Upper lobe of left lung (tissue), 6 donors: ENCODE measurements at regions not wholly inside any gene's neighbourhood (a gene's known extent, or its start where the extent isn't known, plus 50 kb on each side); places are given as distances from the start of the nearest gene placed in this dataset.
"Not testable (repeated sequence)": the region's sequence is repeated elsewhere in the genome, so short reads cannot be mapped to it uniquely, and the experiment has no call there.

Experiments
- ATAC-seq, 2 donors: fragments of 200-7000 bp; cut with Tn5 transposase; one replicate each; pipeline ENCODE4 v1.9.1; 2022; ENCODE audit warnings: mild to moderate bottlenecking in 2 of 2, moderate library complexity in 2 of 2; ENCODE audit not compliant: low FRiP score in 2 of 2
- DNase-seq, 2 donors: peaks; one replicate each; pipeline ENCODE4 v3.0.0-alpha.2; 2019 to 2020
- H3K27ac ChIP-seq, 4 donors: fragments of 200-600 bp; sonication (generic); one replicate each; pipeline ENCODE4 v1.5.1; 2016 to 2019
- H3K27me3 ChIP-seq, 4 donors: fragments of 200-600 bp; sonication (generic); one replicate each; pipeline ENCODE4 v1.5.1; 2017 to 2019
- H3K36me3 ChIP-seq, 4 donors: fragments of 200-600 bp; sonication (generic); one replicate each; pipeline ENCODE4 v1.5.1; 2016 to 2019
- H3K4me1 ChIP-seq, 4 donors: fragments of 200-600 bp; sonication (generic); one replicate each; pipeline ENCODE4 v1.5.1; 2018 to 2019
- H3K4me3 ChIP-seq, 4 donors: fragments of 200-600 bp; sonication (generic); one replicate each; pipeline ENCODE4 v1.5.1; 2017 to 2019; ENCODE audit warnings: mild to moderate bottlenecking in 2 of 4, moderate library complexity in 1 of 4
- H3K9me3 ChIP-seq, 4 donors: fragments of 200-600 bp; sonication (generic); one replicate each; pipeline ENCODE4 v1.5.1; 2018 to 2019
- CTCF ChIP-seq, 6 experiments: fragments of 450-650 bp in 4 of 6; fragments of 200-600 bp in 2 of 6; sonication (generic) in 2 of 6; IDR thresholded peaks; one replicate each; pipeline ENCODE4 v1.5.1; 2016 to 2019; ENCODE audit warnings: antibody characterized with exemption in 6 of 6
- EP300 ChIP-seq, 4 donors: sonication (generic); formaldehyde crosslinking; IDR thresholded peaks; one replicate each; pipeline ENCODE4 v1.5.1; 2017; ENCODE audit warnings: antibody characterized with exemption in 4 of 4, control low read depth in 2 of 4
- POLR2A ChIP-seq, 4 donors: fragments of 450-650 bp; IDR thresholded peaks; one replicate each; pipeline ENCODE4 v1.5.1; 2016 to 2017; ENCODE audit warnings: antibody characterized with exemption in 4 of 4, mild to moderate bottlenecking in 2 of 4
- POLR2AphosphoS5 ChIP-seq, 2 donors: sonication (generic); formaldehyde crosslinking; IDR thresholded peaks; one replicate each; pipeline ENCODE4 v1.5.1; 2017; ENCODE audit warnings: antibody characterized with exemption in 2 of 2
- WGBS, 2 donors: methylation state at CpG; one replicate each; pipeline ENCODE4 v1.1.5; 2017 to 2018; 5-methylcytosine and 5-hydroxymethylcytosine counted together
- donor health status: DM: no; HTN: no; CAD: no; lungs with moderate emphysema.
- donor health status: DM: no; HTN: yes; CAD: no; lungs with severe emphysema.

GRCh38 chr1:118558933-118559332, 373.9 kb upstream of the SPAG17 start:
- Histone ChIP-seq H3K9me3 (no peaks in the 10 kb centered on the region), H3K4me3 (no peak overlapping the region), H3K27ac (no peak overlapping the region), H3K4me1 (no peaks in the 10 kb centered on the region), H3K27me3 (no peaks in the 10 kb centered on the region), H3K36me3 (no peaks in the 10 kb centered on the region)
- DNase-seq (no peak), ATAC-seq (no peak)
- 71 to 82% methylated on average over 3 of the region's 3 CpGs for WGBS, 2 donors
- TF ChIP-seq POLR2AphosphoS5 (IDR thresholded peaks at IDR 0.05) (no peak), CTCF (IDR thresholded peaks at IDR 0.05) (no peak), POLR2A (IDR thresholded peaks at IDR 0.05) (no peak), EP300 (IDR thresholded peaks at IDR 0.05) (no peak)

- no peak for ATAC-seq
- DNase-seq: no peak
- Histone ChIP-seq H3K9me3 (peaks cover 0 to 6% (median 0%) of the 10 kb centered on the region in 4 donors), H3K27me3 (no peaks in the 10 kb centered on the region), H3K4me3 (no peak overlapping the region), H3K27ac (no peak overlapping the region), H3K36me3 (no peaks in the 10 kb centered on the region), H3K4me1 (no peaks in the 10 kb centered on the region)
- WGBS, 2 donors: 60 to 63% methylated on average over 2 of the region's 2 CpGs
- TF ChIP-seq POLR2A (IDR thresholded peaks at IDR 0.05) (no peak), EP300 (IDR thresholded peaks at IDR 0.05) (no peak), CTCF (IDR thresholded peaks at IDR 0.05) (no peak), POLR2AphosphoS5 (IDR thresholded peaks at IDR 0.05) (no peak)
Measured at GRCh38 chr1:118556936-118557335, 371.9 kb upstream of the SPAG17 start.

- peaks cover 0 to 6% (median 1%) of the 10 kb centered on the region in 4 donors for H3K9me3 ChIP-seq
- no peak overlapping the region for H3K27ac ChIP-seq
- H3K36me3 ChIP-seq: no peaks in the 10 kb centered on the region
- DNase-seq: no peak
- TF ChIP-seq EP300 (IDR thresholded peaks at IDR 0.05) (no peak), POLR2AphosphoS5 (IDR thresholded peaks at IDR 0.05) (no peak), POLR2A (IDR thresholded peaks at IDR 0.05) (no peak), CTCF (IDR thresholded peaks at IDR 0.05) (no peak)
- 94 to 95% methylated on average over 3 of the region's 3 CpGs for WGBS, 2 donors
- no peak for ATAC-seq
- no peaks in the 10 kb centered on the region for H3K27me3 ChIP-seq
- no peak overlapping the region for H3K4me3 ChIP-seq
- no peaks in the 10 kb centered on the region for H3K4me1 ChIP-seq
Measured at GRCh38 chr1:118555638-118556037, 370.6 kb upstream of the SPAG17 start.

- Histone ChIP-seq H3K27ac (no peak overlapping the region), H3K27me3 (no peaks in the 10 kb centered on the region), H3K9me3 (no peaks in the 10 kb centered on the region), H3K4me1 (no peaks in the 10 kb centered on the region), H3K36me3 (no peaks in the 10 kb centered on the region), H3K4me3 (no peak overlapping the region)
- ATAC-seq (no peak), DNase-seq (no peak)
- TF ChIP-seq POLR2AphosphoS5 (IDR thresholded peaks at IDR 0.05): no peak
- TF ChIP-seq EP300 (IDR thresholded peaks at IDR 0.05): no peak
- TF ChIP-seq POLR2A (IDR thresholded peaks at IDR 0.05): no peak
- TF ChIP-seq CTCF (IDR thresholded peaks at IDR 0.05): no peak
- 42 to 58% methylated on average over 3 of the region's 3 CpGs for WGBS, 2 donors
Measured at GRCh38 chr1:118535901-118536300, 350.9 kb upstream of the SPAG17 start.

GRCh38 chr1:118511922-118512321, 326.9 kb upstream of the SPAG17 start:
- H3K36me3 ChIP-seq, H3K27ac ChIP-seq, H3K9me3 ChIP-seq, H3K27me3 ChIP-seq, H3K4me1 ChIP-seq, DNase-seq, ATAC-seq, H3K4me3 ChIP-seq: not testable (repeated sequence)
- WGBS, 2 donors: 78 to 87% methylated on average over 1 of the region's 1 CpG
